Activated CD8-positive, alpha-beta memory T cell treated with anti-CD3 and anti-CD28 coated beads, Interleukin-2, amount 50 U/mL, for 4 hours (primary cell): ENCODE measurements at regions not wholly inside any gene's neighbourhood (a gene's known extent, or its start where the extent isn't known, plus 50 kb on each side); places are given as distances from the start of the nearest gene placed in this dataset.

Experiments used
- DNase-seq: peaks from one replicate; pipeline ENCODE4 v3.0.0-alpha.2; 2020

GRCh38 chr2:147792966-147793617 is 51.7 kb upstream of the ACVR2A start:
- DNase-seq = no peak

DNA sequence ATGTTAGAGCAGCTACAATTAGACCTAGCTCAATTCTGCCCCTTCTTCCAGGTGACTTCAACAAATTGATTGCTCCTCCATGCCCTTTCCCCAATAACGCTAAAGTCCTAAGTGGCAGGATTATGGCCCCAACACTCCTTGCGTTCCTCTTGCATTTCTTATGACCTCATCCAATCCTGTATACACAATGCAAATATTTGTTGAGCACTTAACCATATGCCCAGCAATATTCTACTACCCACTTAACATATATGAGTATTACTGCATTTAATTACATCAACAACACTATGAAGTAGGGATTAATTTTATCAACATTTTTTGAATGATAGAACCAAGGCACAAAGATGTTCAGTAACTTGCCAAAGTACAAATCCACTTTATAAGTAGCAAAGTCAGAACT is 54.2 kb upstream of the ACVR2A start:
- no peak for DNase-seq

DNA sequence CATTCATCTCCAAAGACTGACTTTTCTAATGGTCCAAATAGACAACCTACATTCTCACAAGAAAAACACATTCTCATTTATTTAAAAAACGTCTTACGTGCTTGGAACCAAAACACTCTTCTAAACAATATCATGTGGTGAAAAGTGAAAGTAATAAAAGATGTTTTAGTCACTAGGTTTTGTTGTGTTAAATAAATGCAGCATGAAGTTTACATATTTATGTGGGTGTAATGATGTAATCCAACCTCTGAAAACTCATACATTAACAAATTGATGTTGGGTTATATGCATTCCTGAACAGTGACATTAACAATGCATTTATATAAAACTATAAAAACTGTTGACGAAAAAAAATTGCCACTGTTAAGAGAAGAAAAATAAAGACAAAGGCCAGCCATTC is 55.1 kb upstream of the ACVR2A start:
- no peak for DNase-seq

DNA sequence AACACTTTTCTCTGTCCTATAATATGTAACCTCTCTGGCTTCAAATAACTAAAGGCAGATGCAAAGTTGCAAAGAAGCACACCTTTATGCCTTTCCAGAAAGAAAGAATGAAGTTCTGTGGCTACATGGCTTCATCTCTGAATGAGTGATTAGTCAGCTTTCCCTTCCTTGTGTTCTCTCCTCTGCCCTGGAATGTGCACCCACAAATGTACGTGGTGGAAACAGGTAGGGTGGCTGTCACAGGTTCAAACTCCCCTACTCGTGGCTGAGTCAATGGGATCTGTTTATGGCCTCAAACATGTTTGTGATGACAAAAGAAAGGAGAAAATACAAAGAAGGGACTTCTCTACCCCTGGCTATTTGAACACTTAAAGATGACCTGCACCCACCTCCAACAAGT is 55.5 kb upstream of the ACVR2A start:
- no peak for DNase-seq

- no peak for DNase-seq
Measured at GRCh38 chr2:147782141-147782930, 62.5 kb upstream of the ACVR2A start.

GRCh38 chr2:147779440-147779839 is 65.4 kb upstream of the ACVR2A start:
- DNase-seq = no peak

DNA sequence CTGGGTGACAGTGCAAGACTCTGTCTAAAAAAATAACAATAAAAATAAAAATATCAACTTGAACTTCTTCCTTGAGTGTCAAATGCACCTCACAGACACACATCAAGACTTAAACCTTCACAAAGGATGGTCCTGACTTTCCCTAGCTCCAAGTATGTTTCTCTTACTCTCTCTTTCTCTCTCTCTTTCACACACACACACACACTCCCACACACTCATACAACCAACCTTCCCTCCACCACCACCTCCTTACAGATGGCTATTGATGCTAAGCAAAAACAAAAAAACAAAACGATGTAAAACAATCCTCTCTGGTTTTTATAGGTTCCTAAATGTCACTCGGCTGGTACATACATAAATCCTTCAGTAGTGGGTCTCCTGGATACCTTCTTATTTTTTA is 67.4 kb upstream of the ACVR2A start:
- no peak for DNase-seq

- no peak for DNase-seq
Measured at GRCh38 chr2:147774805-147775204, 70.0 kb upstream of the ACVR2A start.

DNA sequence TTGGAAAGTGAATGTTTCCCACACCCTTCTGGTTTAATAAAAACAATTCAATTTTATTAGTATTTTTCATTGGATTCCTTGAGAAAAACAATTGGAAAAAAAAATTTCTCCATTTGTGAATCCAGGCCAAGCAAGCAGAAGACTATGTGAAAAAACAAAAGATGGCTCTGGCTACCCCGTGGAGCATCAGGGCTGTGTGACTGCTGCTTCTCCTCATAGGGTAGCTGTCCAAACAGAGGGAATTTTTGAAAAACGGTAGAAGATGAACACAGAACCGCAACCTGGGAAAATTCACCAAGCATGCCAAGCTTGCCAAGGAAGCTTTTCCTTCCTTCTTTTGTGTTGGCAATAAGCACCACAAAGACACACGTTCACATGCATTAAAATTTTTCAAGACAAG is 71.3 kb upstream of the ACVR2A start:
- no peak for DNase-seq

DNA sequence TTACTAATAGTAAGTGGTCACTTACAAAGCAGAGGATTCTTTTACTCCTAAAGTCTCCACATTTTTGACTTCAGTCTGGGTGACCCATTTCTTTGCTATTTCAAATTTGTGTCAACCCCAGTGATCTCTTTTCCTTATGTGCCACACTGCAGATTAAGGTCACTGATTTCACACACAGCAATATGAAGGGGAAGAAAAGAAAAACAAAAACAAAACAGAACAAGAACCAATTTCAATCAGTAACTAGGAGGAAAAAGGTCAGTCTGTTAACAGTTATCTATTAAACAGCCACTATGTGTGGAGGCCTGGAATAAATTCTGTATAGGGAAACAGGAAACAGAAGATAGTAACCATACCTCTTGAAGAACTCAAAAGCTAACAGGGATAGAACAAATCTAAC is 72.0 kb upstream of the ACVR2A start:
- DNase-seq = no peak

GRCh38 chr2:147763861-147764260 is 81.0 kb upstream of the ACVR2A start:
- no peak for DNase-seq

DNA sequence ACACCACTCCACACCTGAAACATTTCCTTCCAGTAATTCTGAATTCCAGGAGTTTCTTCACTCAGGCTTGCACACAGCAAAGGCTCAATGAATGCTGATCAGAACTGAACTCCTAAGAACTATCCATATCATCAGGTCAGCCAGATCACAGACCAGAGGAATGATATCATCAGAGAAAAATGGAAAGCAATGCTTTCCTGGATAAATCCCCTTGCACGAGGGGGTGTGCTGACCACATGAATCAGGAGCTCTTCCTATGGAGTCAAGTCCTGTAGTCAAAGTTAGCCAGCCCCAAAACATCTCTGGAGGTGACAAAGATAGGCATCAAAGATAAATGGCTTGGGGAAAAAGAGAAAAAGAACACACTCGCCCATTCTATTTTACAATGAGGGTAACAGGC is 83.8 kb upstream of the ACVR2A start:
- no peak for DNase-seq

GRCh38 chr2:147759536-147759935 is 85.3 kb upstream of the ACVR2A start:
- DNase-seq = no peak

- no peak for DNase-seq
Measured at GRCh38 chr2:147758821-147759220, 86.0 kb upstream of the ACVR2A start.

DNA sequence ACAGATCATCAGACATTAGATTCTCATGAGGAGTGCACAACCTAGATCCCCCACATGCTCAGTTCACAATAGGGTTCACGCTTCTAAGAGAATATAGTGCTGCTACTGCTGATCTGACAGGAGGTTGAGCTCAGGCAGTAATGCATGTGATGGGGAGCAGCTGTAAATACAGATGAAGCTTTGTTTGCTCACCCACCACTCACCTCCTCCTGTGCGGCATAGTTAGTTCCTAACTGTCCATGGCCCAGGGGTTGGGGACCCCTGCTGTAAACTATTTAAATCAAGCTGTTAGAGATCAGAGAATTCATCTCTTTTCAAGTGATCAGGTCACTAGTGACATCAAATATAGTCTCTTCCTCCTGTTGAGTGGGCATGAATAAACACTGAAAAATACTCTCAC is 88.8 kb upstream of the ACVR2A start:
- no peak for DNase-seq

DNA sequence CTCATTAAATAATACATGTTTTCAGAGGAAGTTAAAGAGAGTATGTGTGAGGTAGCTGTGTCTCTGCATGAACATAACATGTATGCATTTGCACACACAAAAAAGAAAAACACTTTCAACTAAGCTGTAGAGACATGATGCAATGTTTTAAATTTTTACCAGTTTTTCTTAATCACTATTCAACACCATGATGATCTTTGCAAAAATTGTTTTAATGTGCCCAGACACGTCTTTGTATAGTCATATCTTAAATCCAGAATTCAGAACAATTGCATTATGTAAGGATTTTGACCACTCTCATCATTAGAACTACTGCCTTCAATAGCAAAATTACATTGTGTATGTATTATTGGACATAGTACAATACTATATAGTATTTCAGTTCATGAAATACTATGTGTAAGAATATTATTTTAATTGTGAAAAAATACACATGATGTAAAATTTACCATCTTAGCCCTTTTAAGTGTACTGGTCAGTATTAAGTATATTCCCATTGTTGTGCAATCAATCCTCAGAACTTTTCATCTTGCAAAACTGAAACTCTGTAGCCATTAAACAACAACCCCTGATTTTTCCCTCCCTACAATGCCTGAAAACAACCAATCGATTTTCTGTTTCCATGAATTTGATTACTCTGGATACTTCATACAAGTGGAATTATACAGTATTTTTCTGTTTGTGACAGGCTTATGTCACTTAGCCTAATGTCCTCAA is 104.5 kb upstream of the ACVR2A start:
- no peak for DNase-seq

GRCh38 chr2:147739508-147739907 is 105.3 kb upstream of the ACVR2A start:
- no peak for DNase-seq

GRCh38 chr2:147718831-147719230 is 126.0 kb upstream of the ACVR2A start:
- DNase-seq = no peak

GRCh38 chr2:147716906-147717305 is 127.9 kb upstream of the ACVR2A start:
- DNase-seq = no peak

DNA sequence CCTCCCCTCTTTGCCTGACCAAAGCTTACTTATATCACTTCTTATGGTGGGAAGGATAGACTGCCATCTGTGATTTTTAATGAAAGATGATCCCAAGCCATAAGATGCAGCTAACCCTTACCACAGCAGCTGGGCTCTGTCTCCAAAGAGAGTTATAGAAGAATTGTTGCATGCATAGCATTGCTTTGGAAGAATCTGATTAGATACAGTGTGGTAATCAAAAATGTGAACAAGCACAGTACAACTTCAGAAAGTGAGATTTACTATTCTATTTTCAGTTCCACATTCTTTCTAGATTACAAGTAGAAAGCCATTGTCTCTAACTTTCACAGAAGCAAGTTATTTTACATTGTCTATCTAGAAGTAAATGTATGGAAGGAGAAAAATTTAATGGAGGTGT is 129.0 kb upstream of the ACVR2A start:
- DNase-seq = no peak

- no peak for DNase-seq
Measured at GRCh38 chr2:147714582-147714981, 130.2 kb upstream of the ACVR2A start.

DNA sequence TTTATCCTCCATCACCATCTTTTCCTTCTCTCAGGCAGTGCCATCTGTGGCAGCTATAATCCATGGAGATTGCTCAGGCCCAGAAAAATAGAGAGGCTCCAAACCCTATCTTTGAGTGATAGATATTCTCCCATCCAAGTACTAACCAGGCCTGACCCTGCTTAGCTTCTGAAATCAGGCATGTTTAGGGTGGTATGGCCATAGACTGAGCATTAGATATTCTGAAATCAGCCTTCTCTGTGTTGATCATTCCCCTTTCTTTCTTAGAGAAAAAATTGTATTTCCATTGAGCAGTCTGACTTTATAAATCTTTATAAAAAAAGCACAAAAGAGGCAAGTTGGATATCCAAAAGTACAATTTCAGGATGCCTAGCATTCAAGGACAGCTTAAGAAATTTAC is 131.5 kb upstream of the ACVR2A start:
- no peak for DNase-seq

GRCh38 chr2:147712051-147712450 is 132.8 kb upstream of the ACVR2A start:
- DNase-seq = no peak

DNA sequence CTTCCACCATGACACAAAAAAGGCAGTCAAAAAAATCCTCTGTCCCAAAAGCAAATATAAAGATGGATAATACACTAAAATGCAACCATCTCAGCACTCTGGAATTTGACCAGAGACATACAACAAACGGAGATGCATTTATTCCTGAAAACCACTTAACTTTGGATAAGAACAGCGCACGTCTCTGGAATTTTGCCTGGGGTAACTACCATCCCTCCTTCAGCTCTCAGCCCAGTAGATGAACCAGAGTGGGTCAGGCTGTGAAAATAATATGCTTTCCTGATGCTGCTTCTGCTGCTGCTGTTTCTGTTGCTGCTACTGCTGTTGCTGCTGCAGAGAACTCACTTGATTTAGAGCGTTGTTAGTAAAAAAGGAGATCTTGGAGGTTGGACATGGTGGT is 133.8 kb upstream of the ACVR2A start:
- DNase-seq = no peak
